GM08714 (cell line): ENCODE measurements at regions not wholly inside any gene's neighbourhood (a gene's known extent, or its start where the extent isn't known, plus 50 kb on each side); places are given as distances from the start of the nearest gene placed in this dataset.
"Not testable (repeated sequence)": the region's sequence is repeated elsewhere in the genome, so short reads cannot be mapped to it uniquely, and the experiment has no call there.

Experiments
- H3K4me3 ChIP-seq: fragments of 200-500 bp; sonication (Bioruptor generic); 2 replicates; pipeline ENCODE4 v1.5.1; 2014; ENCODE audit warnings: mild to moderate bottlenecking, low read length, inconsistent platforms
- ZNF274 ChIP-seq: IDR thresholded peaks from 2 replicates; pipeline ENCODE4 v1.6.1; 2012; ENCODE audit warnings: mild to moderate bottlenecking, low read depth, low read length

DNA sequence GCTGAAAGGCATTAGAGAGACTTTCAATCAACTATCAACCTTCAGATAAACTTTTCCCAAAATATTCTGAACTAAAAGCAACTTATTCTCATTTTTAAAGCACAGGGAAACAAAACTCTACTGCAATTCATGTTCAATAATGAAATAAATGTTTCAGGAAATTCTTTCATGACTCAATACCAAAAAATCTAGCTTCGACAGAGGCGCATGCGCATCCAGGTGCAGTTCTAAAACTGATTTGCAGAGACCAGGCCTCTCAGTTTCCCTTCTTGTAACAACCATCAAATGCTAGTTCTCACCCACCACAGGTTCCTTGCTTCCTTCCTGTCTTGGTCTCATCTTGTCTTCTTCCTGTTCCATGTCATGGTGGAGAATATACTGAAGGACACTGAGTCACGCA lies 55.3 kb upstream of the NRBF2 start:
- H3K4me3 ChIP-seq, result no peak overlapping the region
- TF ChIP-seq ZNF274, result no peak

DNA sequence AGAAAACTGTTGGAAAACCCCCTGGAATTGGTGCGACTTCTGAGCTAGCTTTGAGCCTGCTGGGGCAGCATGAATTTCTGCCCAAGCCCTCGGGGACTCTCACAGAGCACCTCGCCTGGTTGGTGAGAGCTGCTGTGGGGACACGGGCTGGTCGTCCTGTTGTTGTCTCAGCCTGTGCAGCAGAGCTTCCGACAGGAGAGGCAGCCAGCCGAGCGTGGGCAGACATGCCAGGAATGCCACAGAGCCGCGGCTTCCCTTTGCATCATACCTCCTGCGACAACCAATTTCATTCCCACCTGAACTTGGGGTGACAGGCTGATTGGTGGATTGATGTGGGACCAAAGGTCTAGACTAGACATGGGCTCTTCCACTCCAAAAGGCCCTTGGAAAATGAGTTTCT lies 60.2 kb upstream of the NRBF2 start:
- no peak for TF ChIP-seq ZNF274
- no peak overlapping the region for H3K4me3 ChIP-seq

DNA sequence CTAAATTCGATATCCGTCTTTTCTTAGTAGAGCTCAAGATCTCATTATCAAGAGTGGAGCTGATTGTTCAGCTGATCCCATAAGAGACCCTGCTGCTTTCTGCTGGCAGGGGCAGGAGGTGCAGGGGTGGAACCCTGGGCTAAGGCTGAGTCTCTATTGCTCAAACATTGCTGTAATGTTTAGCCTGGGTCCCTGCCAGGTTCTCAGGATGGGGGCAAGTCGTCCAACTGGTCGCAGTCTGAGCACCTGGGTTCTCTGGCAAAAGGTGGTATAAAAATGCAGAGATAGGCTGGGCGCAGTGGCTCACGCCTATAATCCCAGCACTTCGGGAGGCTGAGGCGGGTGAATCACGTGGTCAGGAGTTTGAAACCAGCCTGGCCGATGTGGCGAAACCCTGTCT lies 62.0 kb upstream of the NRBF2 start:
- H3K4me3 ChIP-seq, result no peak overlapping the region
- TF ChIP-seq ZNF274, result no peak

DNA sequence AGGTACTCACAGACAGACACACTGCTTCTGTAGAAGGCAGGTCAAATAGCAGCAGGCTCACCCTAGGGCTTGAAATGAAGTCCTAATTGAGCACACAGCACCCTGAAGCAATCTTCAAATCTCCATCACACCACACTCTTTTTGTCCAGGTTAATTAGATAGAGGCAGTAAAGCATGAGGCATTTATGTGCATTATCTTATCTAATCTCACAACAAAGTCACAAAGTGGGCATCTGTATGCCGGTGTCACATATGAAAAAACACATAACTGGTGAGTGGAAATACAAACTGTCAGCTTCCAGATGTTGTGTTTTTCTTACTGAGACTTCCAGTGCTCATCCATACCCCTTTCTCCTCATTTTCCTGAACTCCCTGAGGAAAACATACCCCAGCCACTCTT lies 63.8 kb upstream of the NRBF2 start:
- no peak for TF ChIP-seq ZNF274
- no peak overlapping the region for H3K4me3 ChIP-seq

DNA sequence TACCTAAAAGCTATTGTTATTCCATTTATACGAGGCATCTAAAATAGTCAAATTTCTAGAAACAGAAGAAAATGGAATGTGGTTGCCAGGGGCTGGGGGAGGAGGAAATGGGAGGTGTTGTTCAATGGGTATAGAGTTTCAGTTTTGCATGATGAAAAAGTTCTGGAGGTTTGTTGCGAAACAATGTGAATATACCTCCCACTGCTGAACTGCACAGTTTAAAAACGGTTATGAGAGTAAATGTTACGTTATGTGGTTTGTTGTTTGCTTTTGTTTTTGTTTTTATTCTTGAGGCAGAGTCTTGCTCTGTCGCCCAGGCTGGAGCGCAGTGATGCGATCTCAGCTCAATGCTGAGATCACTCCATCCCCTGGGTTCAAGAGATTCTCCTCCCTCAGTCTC lies 64.9 kb upstream of the NRBF2 start:
- no peak overlapping the region for H3K4me3 ChIP-seq
- TF ChIP-seq ZNF274, result no peak

DNA sequence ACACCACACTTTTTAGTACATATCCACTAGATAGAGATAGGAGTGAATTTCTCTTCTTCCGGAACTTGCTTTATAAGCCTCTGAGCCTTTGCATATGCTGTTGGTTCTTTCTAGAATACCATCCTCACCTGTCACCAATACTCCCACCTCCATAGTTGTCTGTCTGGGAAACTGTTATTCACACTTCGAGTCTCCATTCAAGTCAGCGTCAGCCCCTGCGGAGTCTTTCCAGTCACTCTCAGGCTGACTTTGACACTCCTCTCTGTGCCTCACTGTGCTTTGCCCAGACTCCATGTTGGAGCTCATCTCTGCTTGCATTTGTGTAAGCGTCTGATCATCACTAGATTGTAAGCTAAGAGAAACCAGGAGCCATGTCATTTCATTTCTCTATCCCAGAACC lies 66.5 kb upstream of the NRBF2 start:
- H3K4me3 ChIP-seq, result no peak overlapping the region
- TF ChIP-seq ZNF274, result no peak

DNA sequence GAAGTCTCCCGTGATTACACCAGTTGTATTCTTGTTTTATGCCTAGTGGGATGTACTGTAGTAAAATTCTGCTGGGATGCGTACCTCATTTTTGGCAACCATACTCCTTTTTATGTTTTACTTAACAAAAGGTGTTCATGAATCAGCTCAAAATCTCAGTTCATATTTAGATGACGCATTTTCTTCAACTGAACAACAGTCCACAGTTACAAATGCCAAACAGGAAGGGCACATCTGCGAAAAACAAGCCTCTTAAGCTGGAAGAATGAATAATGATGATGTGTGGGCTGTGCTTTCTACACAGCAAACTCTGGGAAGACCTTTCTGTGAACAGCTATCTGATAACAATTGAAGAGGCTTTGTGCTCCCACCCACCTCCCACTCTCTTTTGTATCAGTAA lies 68.4 kb upstream of the NRBF2 start:
- no peak for TF ChIP-seq ZNF274
- H3K4me3 ChIP-seq, result no peak overlapping the region

DNA sequence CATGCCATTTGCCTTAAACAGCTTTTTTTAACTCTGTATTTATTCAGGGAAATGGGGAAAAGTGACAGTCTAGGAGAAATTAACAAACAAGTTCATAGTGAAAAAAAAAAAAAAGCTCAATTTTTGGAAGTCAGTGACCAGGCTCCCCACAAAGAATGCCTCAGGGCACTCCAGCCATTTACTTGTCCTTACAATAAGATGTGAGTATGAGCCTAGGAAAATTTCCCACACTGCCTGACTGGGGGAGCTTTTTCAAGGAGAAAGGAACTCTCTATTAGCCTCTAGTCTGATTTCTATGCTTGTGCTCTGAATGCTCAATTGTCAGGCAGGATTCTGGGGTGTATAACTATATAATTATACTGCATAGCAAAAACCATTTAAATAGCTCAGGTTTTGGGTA lies 74.9 kb upstream of the NRBF2 start:
- no peak for TF ChIP-seq ZNF274
- no peak overlapping the region for H3K4me3 ChIP-seq

DNA sequence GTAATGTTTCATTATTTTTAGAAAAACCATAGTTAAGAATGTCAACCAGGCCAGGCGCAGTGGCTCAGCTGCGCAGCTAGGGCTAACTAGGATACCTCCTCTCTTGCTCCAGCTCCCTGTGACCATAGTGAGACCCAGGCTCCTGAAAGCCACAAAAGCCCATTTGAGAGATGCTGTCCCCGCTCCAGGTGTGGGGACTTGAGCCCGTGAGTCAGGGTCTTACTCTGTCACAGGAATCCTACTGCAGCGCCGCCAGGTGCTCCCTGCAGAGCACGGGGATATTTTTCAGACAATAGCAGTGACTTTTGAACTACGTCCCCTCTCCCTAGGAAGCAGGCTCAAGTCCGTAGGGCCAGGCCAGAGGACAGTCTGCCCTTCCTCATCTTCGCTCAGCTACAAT lies 75.6 kb upstream of the NRBF2 start:
- no peak overlapping the region for H3K4me3 ChIP-seq
- TF ChIP-seq ZNF274, result no peak

DNA sequence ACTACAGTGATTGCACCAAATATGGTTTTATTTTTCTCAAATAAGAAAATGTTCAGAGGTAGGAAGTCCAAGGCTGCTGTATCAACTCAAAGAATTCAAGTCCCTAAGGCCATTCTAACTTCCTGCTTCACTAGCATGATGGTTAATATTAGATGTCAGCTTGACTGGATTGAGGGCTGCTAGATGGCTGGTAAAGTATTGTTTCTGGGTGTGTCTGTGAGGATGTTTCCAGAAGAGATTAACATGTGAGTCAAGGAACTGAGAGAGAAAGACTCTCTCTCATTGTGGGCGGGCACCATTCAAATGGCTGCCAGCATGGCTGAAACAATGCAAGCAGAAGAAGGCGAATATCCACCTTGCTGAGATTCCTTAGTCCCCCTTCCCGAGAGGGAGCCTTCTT lies 77.4 kb upstream of the NRBF2 start:
- H3K4me3 ChIP-seq, result no peak overlapping the region
- no peak for TF ChIP-seq ZNF274

DNA sequence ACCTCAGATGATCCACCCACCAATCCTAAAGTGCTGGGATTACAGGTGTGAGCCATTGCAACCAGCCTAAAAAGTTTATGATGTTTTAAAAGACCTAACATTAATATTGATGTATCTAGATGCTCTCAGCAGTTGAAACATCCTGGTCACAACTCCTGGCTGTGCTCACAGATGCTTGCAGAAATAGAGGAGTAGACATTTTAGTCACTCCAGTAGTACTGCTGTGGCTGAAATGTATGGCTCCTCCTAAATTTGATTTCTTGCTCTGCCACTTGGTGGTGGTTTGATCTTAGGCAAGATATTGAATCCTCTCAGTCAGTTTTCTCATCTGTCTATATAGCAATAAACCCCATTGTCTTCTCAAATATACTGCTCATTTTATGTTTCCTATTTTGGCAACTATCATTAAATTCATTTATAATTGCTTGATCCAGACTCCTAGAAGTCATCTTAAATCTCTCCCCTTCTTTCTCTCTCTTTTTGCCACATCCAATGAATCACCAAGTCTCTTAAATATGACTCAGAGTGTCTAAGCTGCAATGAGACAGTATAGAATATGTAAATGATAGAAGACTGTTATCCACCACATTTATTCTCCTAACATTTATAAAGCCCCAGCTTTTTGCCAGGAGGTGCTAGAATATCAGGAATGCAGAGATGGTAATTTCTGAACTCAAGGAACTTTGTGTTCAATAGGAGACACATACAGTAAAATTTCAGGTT lies 78.1 kb upstream of the NRBF2 start:
- no peak overlapping the region for H3K4me3 ChIP-seq
- no peak for TF ChIP-seq ZNF274

DNA sequence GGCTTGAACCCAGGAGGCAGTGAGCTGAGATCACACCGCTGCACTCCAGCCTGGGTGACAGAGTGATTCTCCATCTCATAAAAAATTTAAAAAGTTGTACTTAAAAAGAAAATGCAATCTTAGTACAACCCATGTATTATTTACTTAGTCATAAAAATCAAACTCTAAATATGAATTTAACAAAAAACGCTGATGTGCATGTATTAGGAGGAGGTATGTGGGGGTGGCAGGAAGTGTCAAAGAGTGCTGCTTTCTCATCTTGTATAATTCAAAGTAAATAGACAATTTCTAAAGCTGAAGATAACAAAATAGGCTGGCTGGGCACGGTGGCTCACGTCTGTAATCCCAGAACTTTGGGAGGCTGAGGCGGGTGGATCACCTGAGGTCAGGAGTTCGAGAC lies 81.0 kb upstream of the NRBF2 start:
- H3K4me3 ChIP-seq, result no peak overlapping the region
- no peak for TF ChIP-seq ZNF274

DNA sequence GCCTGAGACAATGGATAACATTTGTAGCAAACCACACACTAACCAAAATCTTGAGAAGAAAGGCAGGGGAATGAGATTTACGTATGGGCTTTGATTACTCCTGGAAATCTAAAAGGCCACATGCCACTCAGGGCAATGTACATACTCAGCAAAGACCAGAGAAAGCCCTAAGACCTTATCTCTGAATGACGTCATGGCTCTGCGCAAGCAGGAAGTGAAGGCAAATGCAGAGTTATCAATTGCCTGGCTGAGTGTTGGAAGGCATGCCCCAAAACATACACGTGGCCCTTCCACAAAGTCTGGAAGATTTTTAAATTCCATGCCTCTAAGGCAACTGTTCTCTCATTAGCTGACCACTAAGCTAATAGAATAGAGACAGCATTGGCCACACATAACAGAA lies 90.9 kb upstream of the NRBF2 start:
- no peak overlapping the region for H3K4me3 ChIP-seq
- TF ChIP-seq ZNF274, result no peak

DNA sequence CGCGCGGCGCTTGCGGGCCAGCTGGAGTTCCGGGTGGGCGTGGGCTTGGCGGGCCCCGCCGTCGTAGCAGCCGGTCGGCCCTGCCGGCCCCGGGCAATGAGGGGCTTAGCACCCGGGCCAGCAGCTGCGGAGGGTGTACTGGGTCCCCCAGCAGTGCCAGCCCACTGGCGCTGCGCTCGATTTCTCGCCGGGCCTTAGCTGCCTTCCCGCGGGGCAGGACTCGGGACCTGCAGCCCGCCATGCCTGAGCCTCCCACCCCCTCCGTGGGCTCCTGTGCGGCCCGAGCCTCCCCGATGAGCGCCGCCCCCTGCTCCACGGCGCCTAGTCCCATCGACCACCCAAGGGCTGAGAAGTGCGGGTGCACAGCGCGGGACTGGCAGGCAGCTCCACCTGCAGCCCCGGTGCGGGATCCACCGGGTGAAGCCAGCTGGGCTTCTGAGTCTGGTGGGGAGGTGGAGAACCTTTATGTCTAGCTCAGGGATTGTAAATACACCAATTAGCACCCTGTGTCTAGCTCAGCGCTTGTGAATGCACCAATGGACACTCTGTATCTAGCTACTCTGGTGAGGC lies 99.4 kb upstream of the NRBF2 start:
- not testable (repeated sequence) for H3K4me3 ChIP-seq

DNA sequence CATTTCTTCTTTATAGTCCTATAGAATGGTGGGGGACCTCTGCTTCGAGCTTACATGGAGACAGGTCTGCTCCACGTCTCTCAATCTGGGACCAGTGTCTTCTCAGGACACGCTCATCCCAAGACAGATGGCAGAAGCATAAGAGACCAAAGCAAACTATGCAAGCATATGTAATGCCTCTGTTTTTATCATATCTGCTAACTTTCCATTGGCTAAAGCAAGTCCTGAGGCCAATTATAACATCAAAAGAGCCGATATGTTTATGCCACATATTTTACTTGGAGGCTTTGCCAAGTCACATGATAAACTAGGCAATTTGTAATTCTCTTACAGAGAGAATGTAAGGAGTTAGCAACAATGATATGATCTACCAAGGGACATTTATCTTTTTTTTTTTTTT lies 102.6 kb upstream of the NRBF2 start:
- no peak for TF ChIP-seq ZNF274
- H3K4me3 ChIP-seq, result no peak overlapping the region

DNA sequence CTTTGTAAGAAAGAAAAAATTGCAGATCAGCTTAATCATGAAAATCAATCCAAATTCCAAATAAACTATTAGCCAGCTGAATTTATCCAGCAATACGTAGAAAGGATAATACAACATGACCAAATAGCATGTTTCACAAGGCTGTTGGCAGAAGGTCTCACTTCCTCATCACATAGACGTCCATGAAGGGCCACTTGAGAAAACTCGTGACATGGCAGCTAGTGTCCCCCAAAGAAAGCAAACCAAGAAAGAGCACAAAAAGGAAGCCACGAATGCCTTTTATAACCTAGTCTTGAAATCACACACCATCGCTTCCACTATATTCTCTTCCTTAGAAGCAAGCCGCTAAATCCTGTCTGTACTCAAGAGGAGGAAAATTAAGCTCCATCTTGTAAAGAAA lies 105.6 kb upstream of the NRBF2 start:
- H3K4me3 ChIP-seq, result no peak overlapping the region
- no peak for TF ChIP-seq ZNF274

DNA sequence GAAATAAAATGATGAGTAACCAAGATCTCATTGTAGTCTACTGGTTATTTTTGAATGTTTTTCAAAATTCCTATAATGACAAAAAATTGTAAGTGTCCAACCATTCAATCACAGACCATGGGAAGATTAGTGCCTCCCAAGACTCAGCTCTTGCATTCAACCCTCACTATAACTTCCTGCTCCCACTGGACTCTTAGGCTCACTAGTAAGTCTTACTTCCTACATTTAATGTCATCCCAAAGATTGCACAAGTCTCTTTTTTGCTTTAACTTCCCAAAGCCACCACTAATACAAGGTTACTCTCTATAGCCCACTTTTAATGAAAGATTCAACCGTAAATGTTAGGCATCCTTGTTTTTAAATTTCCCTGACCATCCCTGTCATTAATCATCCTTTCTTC lies 111.9 kb upstream of the NRBF2 start:
- no peak for TF ChIP-seq ZNF274
- no peak overlapping the region for H3K4me3 ChIP-seq
